RPMI8226 (cell line): ENCODE measurements at regions not wholly inside any gene's neighbourhood (a gene's known extent, or its start where the extent isn't known, plus 50 kb on each side); places are given as distances from the start of the nearest gene placed in this dataset.
"Not testable (repeated sequence)": the region's sequence is repeated elsewhere in the genome, so short reads cannot be mapped to it uniquely, and the experiment has no call there.

Experiments
- DNase-seq: peaks from one replicate; pipeline ENCODE4 v3.0.0-alpha.2; 2015

- no peak for DNase-seq
Observed at GRCh38 chr12:29929295-29929694, 145.6 kb upstream of the TMTC1 start.

GRCh38 chr12:29921307-29921706, 137.6 kb upstream of the TMTC1 start:
- no peak for DNase-seq

GRCh38 chr12:29908157-29908556, 124.4 kb upstream of the TMTC1 start:
- DNase-seq = no peak

GRCh38 chr12:29907461-29907860, 123.7 kb upstream of the TMTC1 start:
- DNase-seq = no peak

- DNase-seq = no peak
Observed at GRCh38 chr12:29902043-29902442, 118.3 kb upstream of the TMTC1 start.

- no peak for DNase-seq
Observed at GRCh38 chr12:29901585-29901984, 117.8 kb upstream of the TMTC1 start.

DNA sequence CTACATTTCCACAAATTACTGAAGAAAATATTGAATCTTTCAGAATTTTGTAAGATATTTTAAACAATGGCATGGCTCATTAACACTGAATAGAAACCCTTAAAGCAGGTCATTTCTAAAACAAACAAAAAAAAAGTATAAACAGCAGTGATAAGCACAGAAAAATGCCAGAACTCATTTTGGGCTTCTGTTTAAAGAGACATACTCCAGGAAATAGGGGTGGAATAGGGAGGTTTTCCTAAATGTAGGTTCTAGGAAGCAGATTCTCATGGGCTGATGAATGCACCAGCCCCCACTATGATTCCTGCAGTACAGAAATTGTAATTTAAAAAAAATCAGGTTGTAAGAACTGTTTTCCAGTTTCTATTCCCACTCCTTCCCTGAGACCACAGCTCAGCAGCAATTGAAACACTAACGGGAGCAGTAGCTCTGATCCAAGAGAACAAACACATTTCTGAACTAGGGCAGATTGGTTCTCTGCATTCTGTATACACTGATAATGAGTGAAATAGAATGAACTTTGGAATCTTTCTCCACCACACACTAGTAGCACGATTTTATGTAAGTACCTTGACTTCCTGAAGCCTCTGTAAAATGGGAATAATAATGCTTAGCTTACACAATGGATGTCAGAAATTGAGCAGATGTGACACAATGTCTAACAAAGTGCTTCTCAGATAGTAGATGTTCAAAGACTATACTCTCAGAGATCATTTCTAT, 115.6 kb upstream of the TMTC1 start:
- DNase-seq = no peak

GRCh38 chr12:29895966-29896365, 112.2 kb upstream of the TMTC1 start:
- DNase-seq = no peak

- no peak for DNase-seq
Observed at GRCh38 chr12:29893002-29893401, 109.3 kb upstream of the TMTC1 start.

- DNase-seq = no peak
Observed at GRCh38 chr12:29891792-29892191, 108.0 kb upstream of the TMTC1 start.

GRCh38 chr12:29889737-29890136, 106.0 kb upstream of the TMTC1 start:
- DNase-seq = no peak

DNA sequence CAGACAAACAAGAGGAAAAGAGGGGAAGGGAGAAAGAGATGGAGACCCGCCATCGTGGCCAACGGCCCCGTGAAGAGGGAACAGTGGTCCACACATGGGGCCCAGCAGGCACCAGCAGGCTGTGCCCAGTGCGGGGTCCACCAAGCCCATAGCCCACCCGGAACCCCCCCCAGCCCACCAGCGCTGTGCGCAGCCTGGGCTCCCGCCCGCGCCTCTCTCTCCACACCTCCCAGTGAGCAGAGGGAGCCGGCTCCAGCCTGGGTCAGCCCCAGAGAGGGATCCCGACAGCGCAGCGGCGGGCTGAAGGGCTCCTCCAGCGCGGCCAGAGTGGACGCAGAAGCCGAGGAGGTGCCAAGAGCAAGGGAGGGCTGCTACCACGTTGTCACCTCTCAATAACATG, 105.0 kb upstream of the TMTC1 start:
- no peak for DNase-seq

DNA sequence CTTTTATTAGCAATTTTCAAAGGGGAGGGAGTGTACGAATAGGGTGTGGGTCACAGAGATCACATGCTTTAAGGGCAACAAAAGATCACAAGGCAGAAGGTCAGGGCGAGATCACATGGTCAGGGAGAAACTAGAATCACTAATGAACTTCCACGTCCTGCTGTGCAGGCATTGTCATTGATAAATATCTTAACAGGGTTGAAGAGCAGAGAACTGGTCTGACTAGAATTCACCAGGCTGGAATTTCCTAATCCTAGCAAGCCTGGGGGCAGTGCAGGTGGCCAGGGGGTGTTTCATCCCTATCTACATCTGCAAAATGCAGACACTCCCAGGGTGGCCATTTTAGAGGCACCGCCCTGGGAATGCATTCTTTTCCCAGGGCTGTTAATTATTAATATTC, 101.2 kb upstream of the TMTC1 start:
- DNase-seq = not testable (repeated sequence)

DNA sequence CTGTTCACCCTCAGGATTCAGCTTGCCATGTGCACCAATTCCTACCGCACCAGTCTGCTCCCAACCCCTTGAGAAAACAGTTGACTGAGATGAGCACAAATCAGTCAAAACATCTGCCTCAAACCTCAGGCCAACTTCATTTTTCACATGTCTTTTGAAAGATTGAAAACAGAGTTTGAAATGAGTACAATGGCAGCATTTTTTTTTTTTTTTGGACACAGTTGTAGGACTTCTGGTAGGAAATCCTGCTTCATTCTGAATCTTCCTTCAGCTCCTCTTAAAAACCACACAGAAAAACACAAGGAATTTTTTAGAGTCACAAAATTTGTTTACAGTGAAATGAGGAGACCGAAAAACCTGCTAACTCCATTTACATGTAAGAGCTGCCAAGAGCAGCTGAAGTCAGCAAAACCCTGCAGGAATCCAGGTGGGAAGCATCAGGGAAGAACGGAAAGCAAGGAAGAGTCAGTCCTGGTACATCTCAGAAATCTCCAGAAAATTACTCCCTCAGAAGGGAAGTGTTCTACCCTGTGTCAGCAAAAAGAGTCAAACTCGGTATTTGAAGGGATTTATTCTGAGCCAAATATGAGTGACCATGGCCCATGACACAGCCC, 100.3 kb upstream of the TMTC1 start:
- DNase-seq = no peak

DNA sequence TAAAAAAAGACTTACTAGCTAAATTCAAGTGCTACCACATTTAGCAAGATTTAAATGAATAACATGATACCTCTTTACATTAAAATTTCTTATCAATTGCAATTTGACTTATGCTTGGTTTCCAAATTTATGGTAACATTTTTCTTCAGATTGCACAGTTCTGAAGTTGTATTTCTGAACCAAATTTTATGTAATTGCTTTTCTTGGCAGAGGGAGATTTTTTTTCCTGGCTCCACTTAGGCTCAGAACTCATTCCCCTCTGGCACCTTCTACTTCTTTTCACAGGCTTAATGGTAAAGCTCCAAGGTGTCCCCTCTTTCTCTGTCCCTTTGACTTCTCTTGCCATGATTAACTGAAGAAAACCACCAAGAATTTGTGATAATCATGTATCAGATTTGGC, 99.8 kb upstream of the TMTC1 start:
- DNase-seq = no peak

- DNase-seq = no peak
Observed at GRCh38 chr12:29882846-29883245, 99.1 kb upstream of the TMTC1 start.

DNA sequence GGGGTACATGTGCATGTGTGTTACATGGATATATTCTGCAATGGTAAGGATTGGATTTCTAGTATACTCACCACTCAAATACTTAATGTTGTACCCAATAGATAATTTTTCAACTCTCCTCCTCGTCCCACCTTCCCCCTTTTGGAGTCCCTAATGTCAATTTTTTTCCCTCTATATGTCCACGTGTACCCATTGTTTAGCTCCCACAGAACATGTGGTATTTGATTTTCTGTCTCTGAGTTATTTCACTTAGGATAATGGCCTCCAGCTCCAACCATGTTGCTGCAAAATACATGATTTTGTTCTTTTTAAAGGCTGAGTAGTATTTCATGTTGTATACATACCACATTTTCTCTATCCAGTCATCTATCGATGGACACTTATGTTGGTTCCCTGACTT, 97.2 kb upstream of the TMTC1 start:
- no peak for DNase-seq

DNA sequence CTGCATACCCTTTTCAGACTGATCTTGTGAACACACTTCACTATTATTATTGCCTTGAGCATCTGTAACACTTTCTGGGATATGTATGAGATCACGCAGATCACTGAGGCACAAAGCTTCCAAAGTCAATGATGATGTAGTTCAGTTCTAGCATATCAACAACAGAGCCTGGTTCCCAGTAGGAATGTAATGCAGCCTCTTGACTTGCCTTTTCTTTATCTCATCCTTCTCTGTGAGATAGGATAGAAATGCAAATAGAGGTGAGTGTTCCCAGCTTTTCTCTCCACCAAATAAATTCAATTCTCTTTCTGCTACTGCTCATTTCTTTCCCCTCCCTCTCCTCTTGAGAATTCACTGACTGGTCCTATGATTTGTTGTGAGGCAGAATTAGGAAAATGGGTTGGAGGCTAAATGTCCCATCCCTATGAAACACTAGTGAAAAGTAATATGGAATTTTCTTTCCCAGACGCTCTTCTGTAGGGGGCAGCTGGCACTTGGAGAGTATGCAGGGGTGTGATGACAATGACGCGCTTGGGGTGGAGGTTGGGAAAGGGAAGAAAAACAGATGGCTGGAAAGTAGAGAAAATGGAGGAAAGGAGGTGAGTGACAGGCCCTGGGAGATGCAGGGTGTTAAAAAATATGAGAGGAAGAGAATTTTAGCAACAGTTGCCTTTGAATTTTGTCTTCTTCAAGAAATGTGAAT, 96.0 kb upstream of the TMTC1 start:
- no peak for DNase-seq

DNA sequence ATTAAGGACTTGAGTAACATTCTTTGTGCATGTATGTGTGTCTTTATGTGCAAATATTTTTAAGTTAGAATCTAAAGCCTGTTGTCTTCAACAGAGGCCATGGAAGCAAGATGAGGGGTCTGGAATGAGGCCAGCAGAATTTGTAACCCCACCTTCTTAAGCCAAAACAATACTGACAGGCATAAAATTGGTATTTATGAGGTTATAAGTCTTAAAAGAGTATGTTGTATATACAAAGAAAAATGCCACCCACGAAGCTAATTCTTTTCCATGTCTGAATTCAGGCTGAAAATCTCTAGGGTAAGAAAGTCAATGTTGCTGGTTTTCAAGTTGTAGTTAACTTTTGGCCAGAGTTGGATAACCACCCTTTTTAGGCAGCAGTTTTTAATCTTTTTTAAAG, 86.2 kb upstream of the TMTC1 start:
- no peak for DNase-seq

GRCh38 chr12:29867823-29868222, 84.1 kb upstream of the TMTC1 start:
- no peak for DNase-seq

- no peak for DNase-seq
Observed at GRCh38 chr12:29863665-29864064, 79.9 kb upstream of the TMTC1 start.

DNA sequence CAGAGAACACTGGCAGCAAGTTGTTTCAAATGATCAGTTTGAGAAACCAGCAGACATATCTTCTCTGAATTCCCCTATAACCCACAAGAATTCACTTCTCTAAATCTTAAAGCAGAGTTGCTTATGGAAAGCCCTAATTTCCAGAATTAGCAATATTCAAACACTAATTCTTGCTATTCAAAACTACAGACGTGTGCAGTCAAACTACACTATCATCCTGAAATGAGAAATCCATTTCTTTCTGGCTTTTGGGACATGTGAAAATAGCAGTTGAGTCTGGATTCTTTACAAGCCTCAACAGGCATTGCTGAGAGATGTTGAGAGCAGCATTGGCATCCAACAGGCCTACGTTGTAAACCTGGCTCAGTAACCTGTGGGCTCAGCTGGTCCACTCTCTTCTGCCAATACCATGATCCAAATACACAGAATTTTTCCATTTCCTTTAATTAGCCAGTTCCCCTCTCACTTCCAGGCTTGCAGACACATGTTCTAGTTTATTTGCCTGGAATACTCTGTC, 74.6 kb upstream of the TMTC1 start:
- no peak for DNase-seq

- DNase-seq = no peak
Observed at GRCh38 chr12:29847246-29847645, 63.5 kb upstream of the TMTC1 start.

- no peak for DNase-seq
Observed at GRCh38 chr12:29844667-29845066, 60.9 kb upstream of the TMTC1 start.
